ENCODE measurements at regions not wholly inside any gene's neighbourhood (a gene's known extent, or its start where the extent isn't known, plus 50 kb on each side); places are given as distances from the start of the nearest gene placed in this dataset.
"Not testable (repeated sequence)": the region's sequence is repeated elsewhere in the genome, so short reads cannot be mapped to it uniquely, and the experiment has no call there.

GRCh38 chr17:63189082-63189481 lies 223.0 kb downstream of the TANC2 start:
- peak; percentile 43 for DNase-seq

DNA sequence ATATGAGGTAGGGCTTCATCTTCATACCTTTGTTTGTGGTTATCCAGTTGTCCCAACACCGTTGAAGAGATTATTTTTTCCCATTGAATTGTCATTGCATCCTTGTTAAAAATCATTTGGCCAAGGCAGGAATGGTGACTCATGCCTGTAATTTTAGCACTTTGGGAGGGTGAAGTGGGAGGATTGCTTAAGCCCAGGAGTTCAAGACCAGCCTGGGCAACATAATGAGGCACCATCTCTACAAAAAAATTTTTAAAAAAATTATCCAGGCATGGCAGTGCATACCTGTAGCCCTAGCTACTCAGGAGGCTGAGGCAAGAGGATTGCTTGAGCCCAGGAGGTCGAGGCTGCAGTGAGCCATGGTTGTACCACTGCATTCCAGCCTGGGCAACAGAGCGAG lies 223.9 kb downstream of the TANC2 start:
- DNase-seq: peak; percentile 31

DNA sequence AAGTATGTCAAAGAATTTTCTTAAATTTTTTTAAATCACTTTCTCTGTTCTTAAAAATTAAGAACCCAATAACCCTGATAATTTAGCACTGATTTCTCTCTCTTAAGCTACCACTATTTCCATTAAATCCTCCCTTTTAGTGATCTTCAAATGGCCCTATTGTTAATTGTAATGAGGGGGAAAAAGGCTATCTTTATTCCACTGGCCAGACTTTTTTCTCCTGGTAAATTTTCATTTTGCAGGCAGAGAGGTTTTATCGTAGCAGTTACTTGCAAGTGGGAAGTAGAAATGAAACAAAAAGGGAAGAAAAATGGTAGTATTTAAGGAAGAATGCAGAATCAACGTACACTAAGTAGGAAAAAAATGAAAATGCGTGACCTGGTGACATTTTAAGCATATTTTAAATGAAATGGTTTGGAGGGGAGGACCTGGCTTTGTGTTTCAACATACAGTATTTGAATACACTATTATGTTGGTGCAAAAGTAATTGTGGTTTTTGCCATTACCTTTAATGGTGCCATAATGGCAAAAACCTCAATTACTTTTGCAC lies 224.9 kb downstream of the TANC2 start:
- DNase-seq: no peak

- DNase-seq: no peak
These were observed 225.6 kb downstream of the TANC2 start for GRCh38 chr17:63191610-63192009.

DNA sequence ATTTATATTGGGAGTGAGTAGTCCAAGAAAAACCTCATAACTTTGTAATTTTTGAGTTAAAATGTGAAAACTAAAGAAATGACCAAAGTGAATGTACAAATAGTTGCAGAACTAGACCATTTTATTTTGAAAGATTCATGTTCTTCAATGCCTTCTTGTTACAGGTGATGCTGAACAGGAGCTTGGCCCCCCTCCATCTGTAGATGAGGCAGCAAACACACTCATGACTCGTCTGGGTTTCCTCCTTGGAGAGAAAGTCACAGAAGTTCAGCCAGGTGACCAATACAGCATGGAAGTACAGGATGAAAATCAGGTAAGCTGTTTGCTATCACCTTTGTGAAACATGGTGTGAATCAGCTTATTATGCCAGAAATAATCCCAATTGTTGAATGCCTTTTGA lies 227.8 kb downstream of the TANC2 start:
- DNase-seq: no peak

DNA sequence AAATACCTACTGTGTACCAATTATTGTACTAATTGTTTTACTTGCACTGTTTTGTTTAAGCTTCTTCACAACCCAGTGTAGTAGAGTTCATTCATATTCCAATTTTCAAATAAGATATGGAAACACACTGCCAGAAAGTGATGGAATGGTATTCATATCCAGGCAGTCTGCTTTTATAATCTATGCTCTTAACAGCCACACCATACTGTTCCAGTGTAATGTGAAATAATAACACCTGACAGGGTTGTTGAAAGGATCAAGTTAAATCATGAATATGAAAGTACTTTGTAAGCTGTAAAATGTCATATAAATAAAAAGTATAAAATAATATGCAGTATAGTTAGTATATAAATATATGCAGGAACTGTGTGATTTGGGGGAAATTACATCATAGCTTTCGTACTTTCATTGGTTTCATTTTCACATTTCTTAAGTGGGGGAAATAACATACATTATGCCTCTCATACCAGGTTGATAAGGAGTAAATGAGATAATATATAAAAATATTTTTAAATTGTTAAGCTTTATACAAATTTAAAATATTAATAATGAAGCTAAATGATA lies 230.8 kb downstream of the TANC2 start:
- no peak for DNase-seq

GRCh38 chr17:63203652-63204051 lies 237.6 kb downstream of the TANC2 start:
- no peak for DNase-seq

- no peak for DNase-seq
These were observed 224.2 kb downstream of the CYB561 start for GRCh38 chr17:63221939-63222338.

GRCh38 chr17:63222655-63223054 lies 223.5 kb downstream of the CYB561 start:
- DNase-seq: peak; percentile 8

DNA sequence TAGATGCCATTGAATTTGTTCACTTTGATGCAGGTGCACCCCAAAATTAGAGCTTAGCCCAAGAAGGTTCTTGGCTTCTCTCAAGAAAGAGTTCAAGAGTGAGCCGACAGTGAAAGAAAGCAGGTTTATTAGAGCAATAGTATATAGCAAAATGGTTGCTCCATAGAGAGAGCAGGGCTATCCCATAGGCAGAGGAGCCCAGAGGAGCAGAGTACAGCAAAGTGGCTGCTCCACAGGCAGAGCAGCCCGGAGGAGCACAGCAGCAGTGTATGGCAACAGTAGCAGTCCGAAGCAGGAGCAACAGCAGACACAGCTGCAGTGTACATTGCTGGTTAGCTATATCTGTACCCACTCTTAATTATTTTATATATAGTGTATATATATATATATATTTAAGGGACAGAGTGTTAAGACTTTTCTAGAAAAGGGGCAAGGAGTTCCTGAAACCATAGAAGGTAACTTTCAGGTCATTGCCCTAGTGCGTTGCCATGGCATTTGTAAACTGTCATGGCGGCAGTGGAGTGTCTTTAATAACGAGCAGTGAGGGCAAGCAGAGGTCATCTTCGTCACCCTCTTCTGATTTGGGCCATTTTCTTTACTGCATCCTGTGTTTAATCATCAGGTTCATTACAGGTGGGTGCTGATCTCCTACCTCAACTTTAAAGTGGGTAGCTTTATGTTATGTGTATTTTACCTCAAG lies 222.7 kb downstream of the CYB561 start:
- no peak for DNase-seq

GRCh38 chr17:63224644-63225043 lies 221.5 kb downstream of the CYB561 start:
- peak; percentile 2 for DNase-seq

DNA sequence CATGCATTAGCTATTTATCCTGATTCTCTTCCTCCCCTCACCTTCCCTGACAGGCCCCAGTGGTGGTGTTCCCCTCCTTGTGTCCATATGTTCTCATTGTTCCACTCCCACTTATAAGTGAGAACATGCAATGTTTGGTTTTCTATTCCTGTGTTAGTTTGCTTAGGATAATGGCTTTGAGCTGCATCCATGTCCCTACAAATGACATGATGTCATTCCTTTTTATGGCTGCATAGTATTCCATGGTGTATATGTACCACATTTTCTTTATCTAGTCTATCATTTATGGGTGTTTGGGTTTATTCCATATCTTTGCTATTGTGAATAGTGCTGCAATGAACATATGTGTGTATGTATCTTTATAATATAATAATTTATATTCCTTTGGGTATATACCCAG lies 219.4 kb downstream of the CYB561 start:
- DNase-seq: not testable (repeated sequence)

GRCh38 chr17:63231015-63231620 lies 215.0 kb downstream of the CYB561 start:
- not testable (repeated sequence) for DNase-seq

- DNase-seq: no peak
These were observed 213.4 kb downstream of the CYB561 start for GRCh38 chr17:63232565-63233310.

- DNase-seq: no peak
These were observed 206.0 kb downstream of the CYB561 start for GRCh38 chr17:63240106-63240505.

DNA sequence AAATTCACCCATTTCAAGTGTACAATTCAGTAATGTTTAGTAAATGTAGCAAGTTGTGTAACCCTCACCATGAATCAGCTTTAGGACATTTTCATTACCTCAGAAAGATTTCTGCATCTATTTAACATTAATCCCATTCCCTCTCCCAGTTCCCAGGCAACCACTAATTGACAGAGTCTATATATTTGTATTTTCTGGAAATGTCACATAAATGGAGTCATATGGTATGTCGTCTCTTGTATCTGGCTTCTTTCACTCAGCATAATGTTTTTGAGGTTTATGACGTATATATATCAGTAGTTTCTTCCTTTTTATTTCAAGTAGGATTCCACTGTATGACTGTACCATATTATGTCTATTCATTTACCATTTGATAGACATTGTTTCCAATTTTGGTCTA lies 199.8 kb downstream of the CYB561 start:
- DNase-seq: no peak

GRCh38 chr17:63247706-63248105 lies 198.4 kb downstream of the CYB561 start:
- DNase-seq: no peak

DNA sequence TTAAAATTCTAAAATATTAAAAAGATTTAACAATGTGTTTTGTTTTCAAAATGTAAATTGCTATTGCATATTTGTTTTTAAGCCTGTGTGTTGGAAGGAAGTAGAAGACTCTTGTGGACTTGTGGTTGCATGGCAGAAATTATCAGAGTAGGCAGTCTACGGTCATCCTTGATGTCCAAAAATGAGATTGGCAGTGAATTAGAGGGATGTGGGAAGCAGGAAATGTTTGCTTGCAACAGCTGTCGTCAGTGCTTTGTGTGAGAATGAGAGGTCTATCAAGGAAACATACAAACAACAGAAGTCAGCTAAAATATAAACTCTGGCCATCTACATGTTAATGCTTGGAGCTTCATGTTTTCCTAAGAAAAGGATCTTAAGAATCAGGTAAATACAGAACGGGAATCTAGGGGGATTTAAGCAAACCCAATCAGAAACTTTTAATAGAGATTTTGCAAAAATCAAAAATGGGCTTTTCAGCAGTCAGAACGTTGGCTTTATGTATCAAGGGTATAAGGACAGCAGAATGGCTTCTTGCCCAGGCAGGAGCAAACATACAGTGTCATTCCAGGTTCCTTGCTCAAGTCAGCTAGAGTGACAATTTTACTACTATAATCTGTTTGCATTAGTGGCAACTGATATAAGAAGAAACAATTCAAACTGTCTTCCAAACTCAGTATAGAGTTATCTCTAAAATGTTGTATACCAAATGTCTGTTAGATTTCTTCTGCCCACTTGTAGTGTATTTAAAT lies 196.7 kb downstream of the CYB561 start:
- no peak for DNase-seq

DNA sequence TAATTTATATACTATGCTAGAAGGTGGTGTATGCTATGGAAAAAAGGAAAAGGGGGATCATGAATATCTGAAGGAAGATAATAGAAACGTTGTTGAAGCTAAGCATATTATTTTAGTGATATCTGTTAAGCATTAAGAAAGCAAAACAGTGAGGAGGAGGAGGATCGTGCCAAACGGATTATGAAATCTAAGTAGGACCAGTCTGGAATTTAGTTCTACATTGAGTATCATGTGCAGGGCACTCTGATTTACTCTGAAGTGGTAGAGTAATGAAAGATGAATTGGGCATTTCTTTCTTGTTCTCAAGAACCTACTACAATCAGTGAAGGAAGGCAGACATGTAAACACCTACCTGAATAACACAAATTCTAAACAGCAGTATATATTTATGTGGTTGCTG lies 195.3 kb downstream of the CYB561 start:
- DNase-seq: no peak

- DNase-seq: no peak
These were observed 187.3 kb downstream of the CYB561 start for GRCh38 chr17:63258785-63259184.

- no peak for DNase-seq
These were observed 183.2 kb downstream of the CYB561 start for GRCh38 chr17:63262751-63263476.

GRCh38 chr17:63265526-63265925 lies 180.6 kb downstream of the CYB561 start:
- DNase-seq: no peak
